H9 (cell line): ENCODE measurements at regions not wholly inside any gene's neighbourhood (a gene's known extent, or its start where the extent isn't known, plus 50 kb on each side); places are given as distances from the start of the nearest gene placed in this dataset.

Experiments used
- DNase-seq: peaks from one replicate; pipeline ENCODE4 v3.0.0-alpha.2; 2017
- H2AFZ ChIP-seq: one replicate; pipeline ENCODE4 v1.6.1; 2013; ENCODE audit warnings: mild to moderate bottlenecking, low read length, control low read depth, moderate library complexity
- H2AK5ac ChIP-seq: 2 replicates; pipeline ENCODE4 v1.6.1; 2013; ENCODE audit warnings: low read length, control low read depth, mixed read lengths; ENCODE audit not compliant: insufficient read length
- H2BK120ac ChIP-seq: one replicate; pipeline ENCODE4 v1.6.1; 2013; ENCODE audit warnings: low read depth, mild to moderate bottlenecking, low read length, control low read depth, inconsistent platforms; ENCODE audit not compliant: poor library complexity, severe bottlenecking
- H2BK12ac ChIP-seq: 2 replicates; pipeline ENCODE4 v1.6.1; 2013; ENCODE audit warnings: low read length, control low read depth, mixed read lengths, low read depth; ENCODE audit not compliant: insufficient read length
- H2BK15ac ChIP-seq: 2 replicates; pipeline ENCODE4 v1.6.1; 2013; ENCODE audit warnings: low read depth, low read length, control low read depth
- H2BK20ac ChIP-seq: one replicate; pipeline ENCODE4 v1.6.1; 2013; ENCODE audit warnings: low read depth, mild to moderate bottlenecking, low read length, control low read depth, inconsistent platforms; ENCODE audit not compliant: poor library complexity, severe bottlenecking
- H2BK5ac ChIP-seq: 2 replicates; pipeline ENCODE4 v1.6.1; 2013; ENCODE audit warnings: low read length, control low read depth, mixed read lengths; ENCODE audit not compliant: insufficient read length
- H3K14ac ChIP-seq: 2 replicates; pipeline ENCODE4 v1.6.1; 2013; ENCODE audit warnings: low read length, control low read depth; ENCODE audit not compliant: insufficient read depth
- H3K18ac ChIP-seq: 2 replicates; pipeline ENCODE4 v1.6.1; 2013; ENCODE audit warnings: low read depth, mild to moderate bottlenecking, mixed read lengths, low read length, control low read depth; ENCODE audit not compliant: insufficient read length
- H3K23ac ChIP-seq: 2 replicates; pipeline ENCODE4 v1.6.1; 2013; ENCODE audit warnings: low read length, control low read depth, mixed read lengths, low read depth; ENCODE audit not compliant: insufficient read length
- H3K23me2 ChIP-seq: 2 replicates; pipeline ENCODE4 v1.6.1; 2013; ENCODE audit warnings: low read depth, mild to moderate bottlenecking, mixed read lengths, low read length, control low read depth; ENCODE audit not compliant: insufficient read length, poor library complexity, severe bottlenecking
- H3K27ac ChIP-seq: 2 replicates; pipeline ENCODE4 v1.5.1; 2013; ENCODE audit warnings: low read length, control low read depth, mixed read lengths, low read depth; ENCODE audit not compliant: insufficient read length
- H3K27me3 ChIP-seq: 2 replicates; pipeline ENCODE4 v1.6.1; 2013; ENCODE audit warnings: low read length, control low read depth, inconsistent platforms; ENCODE audit not compliant: insufficient read depth
- H3K4ac ChIP-seq: 2 replicates; pipeline ENCODE4 v1.6.1; 2013; ENCODE audit warnings: low read depth, mild to moderate bottlenecking, control low read depth, inconsistent platforms, low read length, moderate library complexity
- H3K4me1 ChIP-seq: 2 replicates; pipeline ENCODE4 v1.6.1; 2013; ENCODE audit warnings: low read length, control low read depth, inconsistent platforms; ENCODE audit not compliant: insufficient read depth
- H3K4me2 ChIP-seq: 2 replicates; pipeline ENCODE4 v1.6.1; 2013; ENCODE audit warnings: low read length, control low read depth, mixed read lengths; ENCODE audit not compliant: insufficient read length, insufficient read depth
- H3K56ac ChIP-seq: 2 replicates; pipeline ENCODE4 v1.6.1; 2013; ENCODE audit warnings: low read depth, mild to moderate bottlenecking, mixed read lengths, low read length, control low read depth; ENCODE audit not compliant: insufficient read length
- H3K79me1 ChIP-seq: 2 replicates; pipeline ENCODE4 v1.6.1; 2013; ENCODE audit warnings: low read depth, mild to moderate bottlenecking, moderate library complexity, low read length, control low read depth, inconsistent platforms; ENCODE audit not compliant: insufficient read depth, poor library complexity, severe bottlenecking
- H3K79me2 ChIP-seq: 2 replicates; pipeline ENCODE4 v1.6.1; 2013; ENCODE audit warnings: low read length, control low read depth, inconsistent platforms; ENCODE audit not compliant: insufficient read depth
- H3K9ac ChIP-seq: 2 replicates; pipeline ENCODE4 v1.6.1; 2013; ENCODE audit warnings: low read length, control low read depth, mixed read lengths; ENCODE audit not compliant: insufficient read length; ENCODE audit errors: extremely low read depth
- H3K9me3 ChIP-seq: one replicate; pipeline ENCODE4 v1.6.1; 2013; ENCODE audit warnings: low read depth, low read length, inconsistent platforms; ENCODE audit not compliant: control insufficient read depth
- H3T11ph ChIP-seq: one replicate; pipeline ENCODE4 v1.6.1; 2013; ENCODE audit warnings: mild to moderate bottlenecking, low read length, control low read depth, inconsistent platforms
- H4K20me1 ChIP-seq: one replicate; pipeline ENCODE4 v1.6.1; 2013; ENCODE audit not compliant: control insufficient read depth, insufficient read length, insufficient read depth
- H4K5ac ChIP-seq: 2 replicates; pipeline ENCODE4 v1.6.1; 2013; ENCODE audit warnings: low read depth, mild to moderate bottlenecking, mixed read lengths, low read length, control low read depth; ENCODE audit not compliant: insufficient read length
- H4K8ac ChIP-seq: replicated peaks from 2 replicates; pipeline ENCODE4 v1.6.1; 2013; ENCODE audit warnings: low read length, control low read depth, mixed read lengths, low read depth; ENCODE audit not compliant: insufficient read length
- H4K91ac ChIP-seq: 2 replicates; pipeline ENCODE4 v1.6.1; 2013; ENCODE audit warnings: low read depth, mild to moderate bottlenecking, moderate library complexity, mixed read lengths, low read length, control low read depth; ENCODE audit not compliant: insufficient read length
- H3K27ac Mint-ChIP-seq, 3 experiments: 2 replicates in 2 of 3; 3 replicates in 1 of 3; pipeline ENCODE4 v1.8.0; 2020 to 2021; ENCODE audit warnings: mixed read lengths in 3 of 3, mild to moderate bottlenecking in 1 of 3, moderate library complexity in 1 of 3
- H3K27me3 Mint-ChIP-seq: 2 replicates; pipeline ENCODE4 v1.8.0; 2021; ENCODE audit warnings: low read depth, mild to moderate bottlenecking, moderate library complexity, mixed read lengths
- H3K36me3 Mint-ChIP-seq, 3 experiments: 2 replicates in 2 of 3; 3 replicates in 1 of 3; pipeline ENCODE4 v1.8.0; 2020 to 2021; ENCODE audit warnings: low read depth in 3 of 3, mixed read lengths in 3 of 3; ENCODE audit not compliant: insufficient read depth in 1 of 3
- H3K4me1 Mint-ChIP-seq, 2 experiments: 2 replicates each; pipeline ENCODE4 v1.8.0; 2020; ENCODE audit warnings: mixed read lengths in 2 of 2
- H3K4me3 Mint-ChIP-seq, 2 experiments: 2 replicates in 1 of 2; 3 replicates in 1 of 2; pipeline ENCODE4 v1.8.0; 2020 to 2021; ENCODE audit warnings: mild to moderate bottlenecking in 2 of 2, mixed read lengths in 2 of 2, moderate library complexity in 1 of 2
- H3K9me3 Mint-ChIP-seq, 2 experiments: 2 replicates in 1 of 2; 3 replicates in 1 of 2; pipeline ENCODE4 v1.8.0; 2020; ENCODE audit warnings: mild to moderate bottlenecking in 2 of 2, mixed read lengths in 2 of 2, moderate library complexity in 1 of 2
- WGBS: extraction: QIAGEN DNeasy Blood & Tissue Kit; methylation state at CpG from one replicate; pipeline ENCODE4 v1.1.7; 2013; ENCODE audit warnings: missing lambda C conversion rate, low lambda C conversion rate, mixed read lengths; ENCODE audit not compliant: insufficient read length; ENCODE audit errors: extremely low coverage; 5-methylcytosine and 5-hydroxymethylcytosine counted together
- TF ChIP-seq, protein P1 (sequence below): fragments of 200-600 bp; sonication (generic); conservative IDR thresholded peaks from 3 replicates; pipeline ENCODE4 v1.8.0; 2021; ENCODE audit warnings: antibody characterized with exemption, mild to moderate bottlenecking

GRCh38 chr2:175373729-175374128, 192.2 kb upstream of the ATP5MC3 start:
- H3K23ac ChIP-seq = no peak overlapping the region
- peaks cover 3% of the 10 kb centered on the region; the same call in 1 of the 2 replicates for H3K4me1 ChIP-seq
- Mint-ChIP-seq H3K9me3 (no peaks in the 10 kb centered on the region), H3K4me3 (no peak overlapping the region), H3K36me3 (no peaks in the 10 kb centered on the region), H3K27me3 (no peaks in the 10 kb centered on the region), H3K27ac (no peak overlapping the region), H3K4me1 (peaks cover 14 to 18% of the 10 kb centered on the region in 2 experiments)
- H3K23me2 ChIP-seq = no peaks in the 10 kb centered on the region
- H2BK12ac ChIP-seq = no peak overlapping the region
- no peak overlapping the region for H2AFZ ChIP-seq
- H4K20me1 ChIP-seq = no peaks in the 10 kb centered on the region
- no peak overlapping the region for H3K4ac ChIP-seq
- H3K27me3 ChIP-seq = no peaks in the 10 kb centered on the region
- no peak overlapping the region for H3K18ac ChIP-seq
- H3K79me1 ChIP-seq = no peaks in the 10 kb centered on the region
- no peak overlapping the region for H4K8ac ChIP-seq
- H2BK120ac ChIP-seq = no peak overlapping the region
- no peak overlapping the region for H3K56ac ChIP-seq
- H3K27ac ChIP-seq = no peak overlapping the region
- H3T11ph ChIP-seq = no peak overlapping the region
- TF ChIP-seq, protein P1, sequence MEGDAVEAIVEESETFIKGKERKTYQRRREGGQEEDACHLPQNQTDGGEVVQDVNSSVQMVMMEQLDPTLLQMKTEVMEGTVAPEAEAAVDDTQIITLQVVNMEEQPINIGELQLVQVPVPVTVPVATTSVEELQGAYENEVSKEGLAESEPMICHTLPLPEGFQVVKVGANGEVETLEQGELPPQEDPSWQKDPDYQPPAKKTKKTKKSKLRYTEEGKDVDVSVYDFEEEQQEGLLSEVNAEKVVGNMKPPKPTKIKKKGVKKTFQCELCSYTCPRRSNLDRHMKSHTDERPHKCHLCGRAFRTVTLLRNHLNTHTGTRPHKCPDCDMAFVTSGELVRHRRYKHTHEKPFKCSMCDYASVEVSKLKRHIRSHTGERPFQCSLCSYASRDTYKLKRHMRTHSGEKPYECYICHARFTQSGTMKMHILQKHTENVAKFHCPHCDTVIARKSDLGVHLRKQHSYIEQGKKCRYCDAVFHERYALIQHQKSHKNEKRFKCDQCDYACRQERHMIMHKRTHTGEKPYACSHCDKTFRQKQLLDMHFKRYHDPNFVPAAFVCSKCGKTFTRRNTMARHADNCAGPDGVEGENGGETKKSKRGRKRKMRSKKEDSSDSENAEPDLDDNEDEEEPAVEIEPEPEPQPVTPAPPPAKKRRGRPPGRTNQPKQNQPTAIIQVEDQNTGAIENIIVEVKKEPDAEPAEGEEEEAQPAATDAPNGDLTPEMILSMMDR = no peak
- no CpG with 5 or more reads among the region's 1 CpG for WGBS
- no peak overlapping the region for H4K5ac ChIP-seq
- H2AK5ac ChIP-seq = no peak overlapping the region
- H3K79me2 ChIP-seq = no peaks in the 10 kb centered on the region
- H2BK15ac ChIP-seq = no peak overlapping the region
- no peak overlapping the region for H3K14ac ChIP-seq
- no peak overlapping the region for H2BK5ac ChIP-seq
- no peak overlapping the region for H3K9ac ChIP-seq
- no peak overlapping the region for H4K91ac ChIP-seq
- H2BK20ac ChIP-seq = no peak overlapping the region
- H3K9me3 ChIP-seq = no peaks in the 10 kb centered on the region
- no peak for DNase-seq
- H3K4me2 ChIP-seq = no peak overlapping the region
